PC-9 (cell line): ENCODE measurements at regions not wholly inside any gene's neighbourhood (a gene's known extent, or its start where the extent isn't known, plus 50 kb on each side); places are given as distances from the start of the nearest gene placed in this dataset.
"Not testable (repeated sequence)": the region's sequence is repeated elsewhere in the genome, so short reads cannot be mapped to it uniquely, and the experiment has no call there.

ENCODE experiments used
- BruUV-seq: library from RNA; stranded (reverse); fragments of 400-500 nt; replicated peaks from 2 replicates; lab custom pipeline; 2021; lab: Mats Ljungman, UMichigan
- CTCF ChIA-PET: fragments of 300-600 bp; sonication (Branson Sonifier 250); formaldehyde crosslinking; loops from one replicate; lab custom pipeline; 2022; ENCODE audit warnings: antibody characterized with exemption; lab: Charles Lee
- POLR2A ChIA-PET: fragments of 300-600 bp; sonication (Branson Sonifier 250); formaldehyde crosslinking; loops from one replicate; lab custom pipeline; 2022; ENCODE audit warnings: antibody characterized with exemption; ENCODE audit not compliant: unreplicated experiment; lab: Charles Lee
- DNase-seq, 2 experiments: peaks; one replicate each; pipeline versions ENCODE4 v3.0.0 to v3.0.0-alpha.2; 2015 to 2022; ENCODE audit warnings: mixed read lengths in 1 of 2
- H2AFZ ChIP-seq: fragments of 200-600 bp; sonication (generic); 2 replicates; pipeline ENCODE4 v1.8.1; 2017; ENCODE audit warnings: antibody characterized with exemption
- H3F3A ChIP-seq: fragments of 200-600 bp; sonication (generic); 2 replicates; pipeline ENCODE4 v1.8.1; 2017; ENCODE audit warnings: antibody characterized with exemption, mild to moderate bottlenecking, low read depth; ENCODE audit not compliant: insufficient read depth
- H3K27ac ChIP-seq: fragments of 200-600 bp; sonication (generic); 2 replicates; pipeline ENCODE4 v1.6.1; 2016; ENCODE audit warnings: mixed run types
- H3K27me3 ChIP-seq: fragments of 200-600 bp; sonication (generic); 2 replicates; pipeline ENCODE4 v1.6.1; 2016; ENCODE audit warnings: low read depth, mixed run types; ENCODE audit not compliant: insufficient read depth
- H3K36me3 ChIP-seq: fragments of 200-600 bp; sonication (generic); 2 replicates; pipeline ENCODE4 v1.6.1; 2016; ENCODE audit warnings: low read depth, mixed run types
- H3K4me1 ChIP-seq: fragments of 200-600 bp; sonication (generic); replicated peaks from 2 replicates; pipeline ENCODE4 v1.6.1; 2016; ENCODE audit warnings: mixed run types; ENCODE audit not compliant: insufficient read depth
- H3K4me2 ChIP-seq: fragments of 200-600 bp; sonication (generic); 2 replicates; pipeline ENCODE4 v1.6.1; 2017; ENCODE audit warnings: mixed run types
- H3K4me3 ChIP-seq: fragments of 200-600 bp; sonication (generic); 2 replicates; pipeline ENCODE4 v1.6.1; 2016; ENCODE audit warnings: mixed run types
- H3K79me2 ChIP-seq: fragments of 200-600 bp; sonication (generic); 2 replicates; pipeline ENCODE4 v1.6.1; 2017; ENCODE audit warnings: low read depth, mixed run types
- H3K9me2 ChIP-seq: fragments of 200-600 bp; sonication (generic); 2 replicates; pipeline ENCODE4 v1.8.1; 2017; ENCODE audit warnings: mild to moderate bottlenecking; ENCODE audit not compliant: insufficient read depth
- H3K9me3 ChIP-seq: fragments of 200-600 bp; sonication (generic); 2 replicates; pipeline ENCODE4 v1.8.1; 2016; ENCODE audit warnings: low read depth; ENCODE audit not compliant: insufficient read depth
- H4K20me1 ChIP-seq: fragments of 200-600 bp; sonication (generic); 2 replicates; pipeline ENCODE4 v1.8.1; 2017; ENCODE audit not compliant: insufficient read depth
- EZH2 ChIP-seq: fragments of 200-600 bp; sonication (generic); IDR thresholded peaks from 2 replicates; pipeline ENCODE4 v1.8.0; 2017; ENCODE audit warnings: antibody characterized with exemption, low read depth
- intact Hi-C: fragments of 100-400 bp; cut with micrococcal nuclease; formaldehyde crosslinking; loops from one replicate; pipeline ENCODE4 v1.10.0; 2022; ENCODE audit not compliant: unreplicated experiment
- TF ChIP-seq, protein P1 (sequence below): fragments of 200-600 bp; sonication (generic); conservative IDR thresholded peaks from 2 replicates; pipeline ENCODE4 v1.6.1; 2017; ENCODE audit warnings: mixed run types, antibody characterized with exemption, mild to moderate bottlenecking, moderate library complexity

DNA sequence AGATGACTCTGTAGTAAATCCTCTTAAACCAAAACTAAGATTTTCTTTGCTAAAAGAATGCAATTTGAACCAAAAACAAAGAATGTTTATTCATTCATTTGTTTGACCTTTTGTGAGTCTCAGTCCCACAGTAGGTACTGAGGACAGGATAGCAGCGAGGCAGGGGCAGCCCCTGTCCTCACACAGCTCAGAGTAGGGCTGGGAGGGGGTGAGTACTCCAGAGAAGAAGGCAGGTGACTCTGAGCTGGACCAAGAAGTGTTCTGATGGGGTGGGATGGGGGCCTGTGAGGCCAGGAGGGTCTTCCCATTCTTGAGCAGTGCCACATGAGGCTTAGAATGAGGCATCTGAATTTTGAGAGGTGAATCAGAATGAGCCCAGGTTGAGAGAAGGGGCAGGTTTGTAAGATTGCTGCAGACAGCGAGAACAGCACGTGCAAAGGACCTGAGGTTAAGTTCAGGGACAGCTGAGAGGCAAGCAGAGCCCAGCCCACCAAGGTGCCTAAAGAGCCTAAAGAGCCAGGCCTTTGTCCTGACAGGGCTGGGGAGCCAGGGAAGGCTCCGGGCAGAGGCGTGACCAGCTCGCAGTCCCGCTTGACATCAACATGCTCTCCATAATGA lies 56.9 kb upstream of the CHST15 start:
- CTCF ChIA-PET, result no interaction called here
- intact Hi-C loops, result loop anchor here (5.0 to 10.0 kb wide), 2 partner anchors 43 to 235 kb away; no protein-coding TSS in a partner anchor
- no TSS peak for BruUV-seq

DNA sequence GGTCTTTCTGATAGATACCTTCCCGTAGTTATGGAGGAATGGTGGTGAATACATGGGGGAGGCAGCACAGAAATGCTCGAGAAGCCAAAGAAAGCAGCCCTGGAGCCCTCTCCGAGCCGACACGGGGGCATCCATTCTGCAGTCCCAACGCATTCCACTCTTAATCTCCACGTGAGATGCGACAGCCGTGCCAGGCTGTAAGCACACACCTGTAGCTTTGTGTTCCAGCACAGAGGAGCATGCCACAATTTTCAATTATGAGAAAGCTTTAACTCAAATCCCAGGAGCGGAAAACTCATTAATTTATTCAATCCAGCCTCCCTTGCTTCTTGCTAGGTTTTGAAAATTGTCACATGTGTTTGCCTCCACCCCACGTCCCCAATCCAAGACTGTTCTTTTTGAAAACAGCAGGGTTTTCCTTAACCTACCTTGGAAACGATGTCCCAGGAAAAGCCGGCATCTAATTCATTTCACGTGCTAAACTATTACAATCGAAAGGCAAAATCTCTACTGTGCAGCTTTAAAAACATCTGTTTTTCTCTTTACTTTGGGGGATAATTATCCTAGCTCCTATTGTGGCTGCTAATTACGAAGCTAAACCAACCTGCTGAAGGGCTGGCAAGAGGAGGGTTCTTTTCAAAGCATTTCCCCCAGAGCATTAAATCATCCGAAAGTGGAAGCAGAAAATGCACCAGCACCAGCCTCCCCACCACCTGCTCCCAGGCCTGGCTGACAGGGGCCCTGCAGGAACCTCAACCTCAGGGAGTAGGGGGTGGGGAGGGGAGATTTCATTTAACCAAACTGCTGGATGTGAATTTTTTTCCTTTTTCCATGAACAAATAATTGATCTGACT lies 56.0 kb upstream of the CHST15 start:
- no peak overlapping the region for H3K27ac ChIP-seq

More for the DNA sequence above, 56.9 kb upstream of the CHST15 start:
- H3K27me3 ChIP-seq, result no peaks in the 10 kb centered on the region
- no peak overlapping the region for H2AFZ ChIP-seq
- H3K4me1 ChIP-seq, result peaks cover 42% of the 10 kb centered on the region
- H3K27ac ChIP-seq, result no peak overlapping the region
- no peak for DNase-seq
- H3K36me3 ChIP-seq, result no peaks in the 10 kb centered on the region
- POLR2A ChIA-PET, result no interaction called here
- no peaks in the 10 kb centered on the region for H3K9me2 ChIP-seq
- H3K4me2 ChIP-seq, result no peak overlapping the region
- TF ChIP-seq, protein P1, sequence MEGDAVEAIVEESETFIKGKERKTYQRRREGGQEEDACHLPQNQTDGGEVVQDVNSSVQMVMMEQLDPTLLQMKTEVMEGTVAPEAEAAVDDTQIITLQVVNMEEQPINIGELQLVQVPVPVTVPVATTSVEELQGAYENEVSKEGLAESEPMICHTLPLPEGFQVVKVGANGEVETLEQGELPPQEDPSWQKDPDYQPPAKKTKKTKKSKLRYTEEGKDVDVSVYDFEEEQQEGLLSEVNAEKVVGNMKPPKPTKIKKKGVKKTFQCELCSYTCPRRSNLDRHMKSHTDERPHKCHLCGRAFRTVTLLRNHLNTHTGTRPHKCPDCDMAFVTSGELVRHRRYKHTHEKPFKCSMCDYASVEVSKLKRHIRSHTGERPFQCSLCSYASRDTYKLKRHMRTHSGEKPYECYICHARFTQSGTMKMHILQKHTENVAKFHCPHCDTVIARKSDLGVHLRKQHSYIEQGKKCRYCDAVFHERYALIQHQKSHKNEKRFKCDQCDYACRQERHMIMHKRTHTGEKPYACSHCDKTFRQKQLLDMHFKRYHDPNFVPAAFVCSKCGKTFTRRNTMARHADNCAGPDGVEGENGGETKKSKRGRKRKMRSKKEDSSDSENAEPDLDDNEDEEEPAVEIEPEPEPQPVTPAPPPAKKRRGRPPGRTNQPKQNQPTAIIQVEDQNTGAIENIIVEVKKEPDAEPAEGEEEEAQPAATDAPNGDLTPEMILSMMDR, result no peak
- no peak for TF ChIP-seq EZH2
- H3K9me3 ChIP-seq, result no peaks in the 10 kb centered on the region
- no peaks in the 10 kb centered on the region for H4K20me1 ChIP-seq
- no peaks in the 10 kb centered on the region for H3K79me2 ChIP-seq
- peaks cover 18% of the 10 kb centered on the region; the same call in 1 of the 2 replicates for H3F3A ChIP-seq
- H3K4me3 ChIP-seq, result no peak overlapping the region

DNA sequence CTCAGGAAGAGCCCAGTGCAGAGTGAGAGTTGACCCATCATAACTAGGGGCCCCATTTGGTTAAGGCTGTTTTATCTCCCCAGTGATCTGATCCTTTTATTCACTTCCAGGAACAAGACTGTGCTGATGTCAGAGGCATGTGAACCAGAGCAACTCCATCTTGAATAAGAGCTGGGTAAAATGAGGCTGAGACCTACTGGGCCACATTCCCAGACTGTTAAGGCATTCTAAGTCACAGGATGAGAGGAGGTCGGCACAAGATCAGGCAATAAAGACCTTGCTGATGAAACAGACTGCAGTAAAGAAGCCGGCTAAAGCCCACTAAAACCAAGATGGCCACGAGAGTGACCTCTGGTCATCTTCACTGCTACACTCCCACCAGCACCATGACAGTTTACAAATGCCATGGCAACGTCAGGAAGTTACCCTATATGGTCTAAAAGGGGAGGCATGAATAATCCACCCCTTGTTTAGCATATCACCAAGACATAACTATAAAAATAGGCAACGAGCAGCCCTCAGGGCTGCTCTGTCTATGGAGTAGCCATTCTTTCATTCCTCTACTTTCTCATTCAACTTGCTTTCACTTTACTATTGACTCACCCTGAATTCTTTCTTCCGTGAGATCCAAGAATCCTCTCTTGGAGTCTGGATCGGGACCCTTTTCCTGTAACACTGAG lies 55.3 kb upstream of the CHST15 start:
- intact Hi-C loops, H3K9me2 ChIP-seq, CTCF ChIA-PET, H3K4me2 ChIP-seq, H2AFZ ChIP-seq, H3K79me2 ChIP-seq, H3K27ac ChIP-seq, BruUV-seq, H3K9me3 ChIP-seq, H4K20me1 ChIP-seq, POLR2A ChIA-PET, H3K36me3 ChIP-seq, DNase-seq, H3K27me3 ChIP-seq, H3K4me3 ChIP-seq: not testable (repeated sequence)
- Histone ChIP-seq H3K4me1 (peaks cover 47% of the 10 kb centered on the region), H3F3A (peaks cover 12% of the 10 kb centered on the region; the same call in 1 of the 2 replicates)

More for the DNA sequence above, 56.0 kb upstream of the CHST15 start:
- H3K9me2 ChIP-seq, result no peaks in the 10 kb centered on the region
- H3K9me3 ChIP-seq, result no peaks in the 10 kb centered on the region
- CTCF ChIA-PET, result no interaction called here
- no peaks in the 10 kb centered on the region for H3K79me2 ChIP-seq
- intact Hi-C loops, result loop anchor here (5.0 to 10.0 kb wide), 2 partner anchors 42 to 235 kb away; no protein-coding TSS in a partner anchor
- no peaks in the 10 kb centered on the region for H3K27me3 ChIP-seq
- no peaks in the 10 kb centered on the region for H4K20me1 ChIP-seq
- peaks cover 18% of the 10 kb centered on the region; the same call in 1 of the 2 replicates for H3F3A ChIP-seq
- BruUV-seq, result no TSS peak
- no peak overlapping the region for H2AFZ ChIP-seq
- TF ChIP-seq, protein P1, result no peak
- no peak for TF ChIP-seq EZH2
- POLR2A ChIA-PET, result no interaction called here
- no peak overlapping the region for H3K4me2 ChIP-seq
- peaks cover 51% of the 10 kb centered on the region for H3K4me1 ChIP-seq
- no peaks in the 10 kb centered on the region for H3K36me3 ChIP-seq
- no peak overlapping the region for H3K4me3 ChIP-seq
- no peak for DNase-seq
